ENCODE measurements at regions not wholly inside any gene's neighbourhood (a gene's known extent, or its start where the extent isn't known, plus 50 kb on each side); places are given as distances from the start of the nearest gene placed in this dataset.

DNA sequence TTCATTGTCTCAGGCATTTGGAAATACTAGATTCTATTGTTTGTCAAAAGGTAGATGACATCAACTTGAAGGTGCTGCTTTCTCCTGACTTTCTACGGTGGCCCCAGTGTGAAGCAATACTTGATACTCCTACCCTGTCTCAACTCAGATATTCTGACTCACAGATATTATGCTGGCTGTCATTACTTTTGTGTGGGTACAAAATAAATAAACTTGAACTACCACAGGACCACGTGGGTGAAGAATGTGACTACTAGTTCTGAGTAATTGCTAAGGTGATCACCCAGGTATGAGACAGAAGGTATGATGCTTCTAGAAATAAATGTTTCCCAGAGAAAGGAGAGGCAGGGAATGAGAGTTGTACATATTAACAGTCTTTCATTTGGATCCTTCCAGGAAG, 275.3 kb upstream of the SPOCK3 start:
- no peak overlapping the region for H3K27ac ChIP-seq (ENCODE audit: low read depth, low read length)
- H4K5ac ChIP-seq (ENCODE audit: insufficient read length, low read depth, low read length), result no peak overlapping the region
- H3K9me3 ChIP-seq (ENCODE audit: insufficient read depth in 2 of 2, low read depth in 1 of 2, low read length in 1 of 2), result no peaks in the 10 kb centered on the region
- no peaks in the 10 kb centered on the region for H3K23me2 ChIP-seq (ENCODE audit: low read depth, low read length)
- no peak overlapping the region for H3K4me3 ChIP-seq (ENCODE audit: extremely low read depth in 1 of 4, insufficient read depth in 2 of 4, low read depth in 3 of 4, low read length in 4 of 4)
- no peak overlapping the region for H2AK5ac ChIP-seq (ENCODE audit: low read depth, low read length)
- no peaks in the 10 kb centered on the region for H3K36me3 ChIP-seq (ENCODE audit: control insufficient read depth in 2 of 4, insufficient read depth in 4 of 4, low read length in 3 of 4)
- H2BK12ac ChIP-seq (ENCODE audit: low read depth, low read length), result no peak overlapping the region
- no peak overlapping the region for H2BK120ac ChIP-seq (replicated peaks; ENCODE audit: low read depth, low read length)
- H2BK5ac ChIP-seq (ENCODE audit: low read depth, low read length), result no peak overlapping the region
- WGBS, 2 experiments (ENCODE audit: extremely low coverage in 1 of 2, insufficient coverage in 1 of 2, insufficient read length in 1 of 2, insufficient replicate concordance in 2 of 2, low coverage in 1 of 2, low lambda C conversion rate in 2 of 2, missing lambda C conversion rate in 1 of 2), result 94% methylated on average over 2 of the region's 2 CpGs; no CpG with 5 or more reads in 1 of the 2 experiments
- no peak overlapping the region for H4K91ac ChIP-seq (replicated peaks; ENCODE audit: insufficient read length, low read length)
- no peaks in the 10 kb centered on the region for H3K4me1 ChIP-seq (replicated peaks in 1 of 4; ENCODE audit: control insufficient read depth in 3 of 4, insufficient read depth in 4 of 4, low read length in 3 of 4)
- no peak overlapping the region for H2AFZ ChIP-seq (ENCODE audit: low read length)
- H3K4ac ChIP-seq (replicated peaks; ENCODE audit: insufficient read length, low read depth, low read length), result no peak overlapping the region
- H4K20me1 ChIP-seq (replicated peaks in 1 of 2; ENCODE audit: control insufficient read depth in 1 of 2, insufficient read depth in 2 of 2, low read length in 2 of 2), result no peaks in the 10 kb centered on the region
- no peak overlapping the region for H3K18ac ChIP-seq (ENCODE audit: extremely low read depth, low read length)
- POLR2A ChIA-PET (ENCODE audit: partially characterized antibody), result no interaction called here
- H3K9ac ChIP-seq (replicated peaks in 1 of 4; ENCODE audit: extremely low read depth in 1 of 4, low read depth in 3 of 4, low read length in 3 of 4), result no peak overlapping the region
- no peak overlapping the region for H3K56ac ChIP-seq (replicated peaks; ENCODE audit: insufficient read length, low read depth, low read length)
- H2BK20ac ChIP-seq (ENCODE audit: low read length), result no peak overlapping the region
- no peak for TF ChIP-seq BACH1 (IDR thresholded peaks at IDR 0.05; ENCODE audit: low read length)
- TF ChIP-seq ASH2L (IDR thresholded peaks at IDR 0.05; ENCODE audit: low read length), result no peak
- no peak for TF ChIP-seq TAF7 (optimal IDR thresholded peaks at IDR 0.05; ENCODE audit: borderline replicate concordance, low read depth, low read length)
- TF ChIP-seq ZNF274 (IDR thresholded peaks at IDR 0.05; ENCODE audit: borderline replicate concordance, extremely low read depth, low read length), result no peak
- TF ChIP-seq PHF8 (conservative IDR thresholded peaks at IDR 0.05; ENCODE audit: low read depth, low read length), result no peak
- no peak overlapping the region for H4K8ac ChIP-seq (ENCODE audit: extremely low read depth, insufficient read depth, low read length)
- CTCF ChIA-PET (ENCODE audit: partially characterized antibody), result no interaction called here
- H3K27me3 ChIP-seq (replicated peaks in 1 of 4; ENCODE audit: control insufficient read depth in 3 of 4, extremely low read depth in 1 of 4, insufficient read depth in 3 of 4, low read length in 3 of 4), result no peaks in the 10 kb centered on the region
- FAIRE-seq (no peak), DNase-seq (ENCODE audit: low read depth in 1 of 2, low spot score in 2 of 2) (no peak)
- H3K14ac ChIP-seq (ENCODE audit: insufficient read length), result no peak overlapping the region
- no peak overlapping the region for H2BK15ac ChIP-seq (ENCODE audit: low read length)
- no peaks in the 10 kb centered on the region for H3K79me2 ChIP-seq (ENCODE audit: control insufficient read depth in 1 of 2, insufficient read depth in 2 of 2, low read length in 2 of 2)
- H3K23ac ChIP-seq (ENCODE audit: insufficient read length), result no peak overlapping the region
- H3K79me1 ChIP-seq (ENCODE audit: low read depth, low read length), result no peaks in the 10 kb centered on the region
- H3K4me2 ChIP-seq (ENCODE audit: insufficient read depth in 1 of 2, low read depth in 2 of 2, low read length in 2 of 2), result no peak overlapping the region
